ENCODE measurements at regions not wholly inside any gene's neighbourhood (a gene's known extent, or its start where the extent isn't known, plus 50 kb on each side); places are given as distances from the start of the nearest gene placed in this dataset.
"Not testable (repeated sequence)": the region's sequence is repeated elsewhere in the genome, so short reads cannot be mapped to it uniquely, and the experiment has no call there.

DNA sequence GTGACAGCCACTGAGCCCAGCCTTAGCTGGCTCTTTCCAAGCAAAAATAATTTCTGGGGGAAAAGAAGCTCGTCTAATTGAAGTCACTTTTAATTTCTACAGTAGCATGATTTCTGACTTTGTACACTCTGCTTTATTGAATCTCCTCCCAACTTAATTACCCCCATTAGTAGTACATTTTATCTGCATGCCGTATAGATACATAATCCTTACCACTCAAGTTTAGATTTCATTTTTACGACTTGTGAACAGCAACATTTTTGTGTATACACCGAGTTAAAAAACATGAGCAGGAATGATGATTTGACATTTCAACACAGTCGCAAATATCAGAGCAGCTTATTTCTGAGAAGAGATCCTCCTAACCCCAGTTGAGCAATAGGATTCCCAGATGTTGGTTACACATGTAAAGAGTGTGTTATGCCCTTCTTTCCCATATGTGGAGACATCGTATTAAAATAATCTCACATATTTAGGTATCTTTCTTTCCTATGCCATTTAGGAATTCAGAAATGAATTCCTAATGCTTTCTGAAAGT, 127.3 kb upstream of the MTHFD1L start:
- Mint-ChIP-seq H3K4me1 (no peaks in the 10 kb centered on the region), H3K27me3 (peaks cover 12% of the 10 kb centered on the region), H3K4me3 (no peak overlapping the region), H3K9me3 (no peaks in the 10 kb centered on the region), H3K27ac (peak overlapping the region in 1 of 2 donors; percentile 42)
- ATAC-seq (no peak), DNase-seq (no peak)

DNA sequence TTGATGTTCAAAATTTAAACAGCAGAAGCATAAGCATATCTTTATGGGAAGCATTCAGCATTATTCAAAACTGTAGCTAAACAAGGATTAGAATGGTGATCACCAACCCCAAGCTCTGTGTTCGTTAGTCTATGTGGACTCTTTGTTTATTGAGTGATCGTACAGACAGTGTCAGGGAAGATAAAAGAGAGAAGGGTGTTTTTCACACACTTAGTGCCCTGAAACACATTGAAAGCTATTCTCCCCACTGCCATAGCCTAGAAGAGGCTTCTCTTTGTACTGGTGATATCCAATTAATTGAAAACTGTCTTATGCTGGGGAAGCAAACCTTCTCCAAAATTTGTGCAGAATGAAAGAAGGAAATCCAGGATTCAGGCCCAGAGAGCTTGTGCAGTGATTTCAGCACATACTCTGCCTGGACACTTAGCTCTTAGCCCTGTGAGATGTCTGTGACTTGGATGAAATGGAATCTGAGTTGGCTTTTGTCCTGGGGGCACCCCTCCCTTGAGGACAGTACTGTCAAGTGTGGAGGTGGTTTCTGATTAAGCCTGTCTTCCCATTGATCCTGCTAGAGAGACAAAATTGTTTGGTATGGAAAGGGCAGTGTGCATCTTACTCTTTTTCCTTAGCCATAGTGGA, 125.7 kb upstream of the MTHFD1L start:
- H3K27ac Mint-ChIP-seq = no peak overlapping the region
- ATAC-seq = no peak
- H3K4me1 Mint-ChIP-seq = no peaks in the 10 kb centered on the region
- H3K4me3 Mint-ChIP-seq = no peak overlapping the region
- peaks cover 12% of the 10 kb centered on the region for H3K27me3 Mint-ChIP-seq
- DNase-seq = no peak
- no peaks in the 10 kb centered on the region for H3K9me3 Mint-ChIP-seq

DNA sequence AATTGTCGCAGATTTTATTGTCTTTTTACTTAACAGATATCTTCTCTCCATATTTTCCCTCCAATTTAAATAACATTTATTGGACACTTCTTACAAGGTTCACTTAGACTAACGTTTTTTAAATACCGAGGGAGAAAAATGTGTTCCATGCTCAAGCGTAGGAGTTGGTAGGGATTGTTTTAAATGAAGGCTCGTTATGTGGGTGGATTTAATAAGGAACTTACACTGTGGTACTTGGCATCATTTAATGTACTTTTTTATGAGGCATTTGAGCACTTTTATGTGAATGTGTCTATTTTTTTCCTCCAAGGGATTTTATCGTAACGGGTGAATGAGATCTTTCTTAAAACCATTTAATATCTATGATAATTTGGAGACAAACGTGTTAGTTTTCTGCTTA, 125.0 kb upstream of the MTHFD1L start:
- Mint-ChIP-seq H3K9me3 (no peaks in the 10 kb centered on the region), H3K27ac (no peak overlapping the region)
- ATAC-seq = no peak

DNA sequence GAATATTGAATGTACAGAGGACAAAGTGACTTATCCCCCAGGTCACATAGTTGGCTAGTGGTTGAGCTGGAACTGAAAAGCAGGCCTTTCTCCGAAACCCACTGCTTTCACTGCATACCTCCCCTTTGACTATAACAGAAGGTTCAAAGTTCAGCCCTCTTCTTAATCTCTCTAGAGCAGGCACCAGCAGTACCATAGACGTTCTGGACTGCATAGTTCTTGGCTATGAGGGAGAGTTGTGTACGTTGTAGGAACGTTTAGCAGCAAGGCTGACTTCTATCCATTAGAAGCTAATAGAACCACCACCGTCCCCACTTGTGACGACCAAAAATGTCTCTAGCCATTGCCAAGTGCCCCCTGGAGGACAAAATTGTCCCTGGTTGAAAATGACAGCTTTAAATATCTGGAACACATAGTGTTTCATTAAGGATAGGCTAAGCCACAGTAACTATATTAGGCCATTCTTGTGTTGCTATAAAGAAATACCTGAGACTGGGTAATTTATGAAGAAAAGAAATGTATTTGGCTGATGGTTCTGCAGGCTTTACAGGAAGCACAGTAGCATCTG, 123.8 kb upstream of the MTHFD1L start:
- ATAC-seq (no peak), DNase-seq (no peak)
- Mint-ChIP-seq H3K4me3 (no peak overlapping the region), H3K27ac (no peak overlapping the region), H3K9me3 (no peaks in the 10 kb centered on the region), H3K27me3 (peaks cover 19% of the 10 kb centered on the region), H3K4me1 (no peaks in the 10 kb centered on the region)

More for the DNA sequence above, 125.0 kb upstream of the MTHFD1L start:
- H3K4me3 Mint-ChIP-seq = no peak overlapping the region
- DNase-seq = no peak
- peaks cover 13% of the 10 kb centered on the region for H3K27me3 Mint-ChIP-seq
- H3K4me1 Mint-ChIP-seq = no peaks in the 10 kb centered on the region

DNA sequence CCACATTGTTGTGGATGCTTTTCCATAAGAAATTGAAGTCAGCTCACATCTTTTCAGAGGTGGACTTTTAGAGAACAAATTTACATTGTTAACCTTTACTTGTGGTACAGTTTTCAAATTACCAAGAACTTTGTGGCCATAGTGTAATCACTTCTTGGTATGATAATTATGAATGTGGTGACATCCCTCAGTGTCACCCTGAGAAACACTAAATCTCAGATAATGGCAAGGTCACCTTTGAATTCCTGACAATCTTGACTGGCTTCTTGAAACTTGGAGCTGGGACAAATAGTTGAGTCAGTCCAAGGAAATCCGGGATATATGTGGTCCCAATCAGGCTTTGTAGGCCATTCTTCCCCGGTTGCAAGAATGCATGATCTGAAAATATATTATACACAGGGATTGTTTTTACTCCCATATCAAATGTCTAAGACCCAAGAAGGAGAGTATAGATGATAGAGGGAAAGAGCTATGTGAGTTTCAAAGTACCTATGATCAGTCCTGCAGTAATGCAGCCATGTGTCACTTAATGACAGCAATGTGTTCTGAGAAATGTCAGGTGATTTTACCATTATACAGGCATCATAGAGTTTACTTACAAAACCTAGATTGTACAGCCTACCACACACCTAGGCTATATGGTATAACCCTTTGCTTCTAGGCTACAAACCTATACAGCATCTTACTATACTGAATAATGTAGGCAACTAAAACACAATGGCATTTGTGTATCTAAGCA, 120.8 kb upstream of the MTHFD1L start:
- H3K27me3 Mint-ChIP-seq = peaks cover 19% of the 10 kb centered on the region
- H3K9me3 Mint-ChIP-seq = no peaks in the 10 kb centered on the region
- no peak overlapping the region for H3K4me3 Mint-ChIP-seq

DNA sequence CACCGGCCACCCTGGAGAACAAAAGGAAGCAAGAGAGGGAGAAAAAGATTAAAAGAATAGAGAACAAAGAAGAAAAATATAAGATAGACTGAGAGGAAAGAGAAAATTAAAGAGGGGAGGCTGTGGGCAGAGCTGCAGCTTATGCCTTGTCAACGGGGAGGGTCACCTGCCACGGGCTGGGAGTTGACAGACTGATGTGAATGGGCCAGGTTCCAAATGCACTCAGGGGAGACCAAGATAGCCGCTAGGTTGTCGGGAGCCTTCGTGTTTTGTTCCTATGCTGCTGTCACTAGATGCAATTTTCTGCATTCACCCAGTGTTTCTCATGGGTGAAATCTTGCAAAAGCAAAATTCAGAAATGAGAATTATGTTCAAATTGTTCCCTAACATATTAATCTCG, 119.6 kb upstream of the MTHFD1L start:
- Mint-ChIP-seq H3K9me3 (no peaks in the 10 kb centered on the region), H3K27ac (no peak overlapping the region), H3K4me1 (no peaks in the 10 kb centered on the region), H3K4me3 (no peak overlapping the region), H3K27me3 (peaks cover 19% of the 10 kb centered on the region)
- DNase-seq (no peak), ATAC-seq (no peak)

More for the DNA sequence above, 120.8 kb upstream of the MTHFD1L start:
- ATAC-seq = no peak
- DNase-seq = no peak
- Mint-ChIP-seq H3K4me1 (no peaks in the 10 kb centered on the region), H3K27ac (no peak overlapping the region)

DNA sequence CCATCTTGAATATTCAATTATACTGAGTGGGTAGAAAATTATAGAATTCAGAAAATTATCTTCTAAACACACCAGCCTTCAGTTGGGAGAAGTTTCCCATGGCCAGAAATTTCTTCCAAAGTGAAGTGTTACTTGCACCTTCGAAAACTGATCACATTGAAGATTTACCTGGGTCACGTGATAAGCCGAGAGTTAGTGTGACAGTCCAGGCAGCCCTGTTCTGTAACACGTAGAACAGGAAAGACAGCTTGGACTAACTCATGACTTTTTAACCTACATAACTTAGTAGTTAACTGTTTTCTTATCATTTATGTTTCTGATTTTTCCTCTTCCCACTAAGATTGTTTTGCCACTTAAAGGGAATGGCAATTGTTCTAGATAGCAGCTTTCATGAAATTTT, 118.3 kb upstream of the MTHFD1L start:
- Mint-ChIP-seq H3K4me3 (no peak overlapping the region), H3K27me3 (peaks cover 11% of the 10 kb centered on the region), H3K4me1 (no peaks in the 10 kb centered on the region), H3K9me3 (no peaks in the 10 kb centered on the region), H3K27ac (no peak overlapping the region)
- DNase-seq (no peak), ATAC-seq (no peak)

DNA sequence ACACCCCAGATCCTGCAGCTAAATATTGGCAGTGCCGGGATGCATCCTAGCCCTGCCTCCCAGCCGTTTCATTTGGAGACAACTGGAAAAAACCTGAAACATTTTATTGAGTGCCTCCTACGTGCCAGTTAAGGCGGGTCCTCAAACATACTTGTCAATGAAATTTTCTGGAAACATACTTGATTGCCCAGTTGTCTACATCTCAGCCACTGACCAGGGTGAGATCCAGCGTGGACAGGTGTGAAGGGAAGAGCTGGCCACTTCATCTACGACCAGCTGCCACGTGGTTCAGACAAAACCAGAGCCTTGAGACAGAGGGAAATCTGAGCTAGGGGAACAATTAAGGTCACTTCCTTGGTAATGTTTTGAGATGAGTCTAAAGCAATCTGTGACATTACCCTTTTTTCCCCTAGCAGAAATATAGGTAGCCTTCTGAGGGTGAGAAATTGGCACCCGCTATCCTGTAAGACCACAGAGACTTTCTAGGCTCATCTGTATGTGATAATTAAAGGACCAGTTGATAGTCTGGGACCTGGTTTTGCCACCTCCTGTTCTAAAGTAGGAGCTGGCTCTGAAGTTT, 116.3 kb upstream of the MTHFD1L start:
- no peak overlapping the region for H3K4me3 Mint-ChIP-seq
- no peak for DNase-seq
- H3K27ac Mint-ChIP-seq = no peak overlapping the region
- H3K9me3 Mint-ChIP-seq = no peaks in the 10 kb centered on the region
- H3K4me1 Mint-ChIP-seq = no peaks in the 10 kb centered on the region
- ATAC-seq = no peak
- peaks cover 8% of the 10 kb centered on the region for H3K27me3 Mint-ChIP-seq

DNA sequence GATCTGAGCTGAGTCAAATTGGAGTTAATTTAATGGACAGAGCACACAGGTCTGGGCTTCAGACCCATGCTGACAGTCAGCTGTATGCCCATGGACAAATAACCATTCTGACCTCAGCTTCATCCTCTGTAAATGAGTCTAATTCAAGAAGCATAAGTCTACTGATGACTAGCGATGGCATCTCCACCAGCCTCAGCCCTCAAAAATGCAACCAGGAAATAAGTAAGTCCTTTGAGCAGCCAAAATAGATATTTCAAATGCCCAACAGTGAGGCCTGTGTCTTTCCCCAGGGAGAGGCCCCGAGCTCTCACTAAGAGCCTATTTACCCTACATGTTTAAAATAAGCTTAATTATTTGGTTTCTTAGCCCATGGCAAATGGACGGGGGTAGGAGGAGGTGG, 114.2 kb upstream of the MTHFD1L start:
- H3K4me3 Mint-ChIP-seq = no peak overlapping the region
- H3K27ac Mint-ChIP-seq = no peak overlapping the region
- DNase-seq = no peak
- no peaks in the 10 kb centered on the region for H3K9me3 Mint-ChIP-seq
- H3K27me3 Mint-ChIP-seq = no peaks in the 10 kb centered on the region
- no peaks in the 10 kb centered on the region for H3K4me1 Mint-ChIP-seq
- ATAC-seq = no peak

DNA sequence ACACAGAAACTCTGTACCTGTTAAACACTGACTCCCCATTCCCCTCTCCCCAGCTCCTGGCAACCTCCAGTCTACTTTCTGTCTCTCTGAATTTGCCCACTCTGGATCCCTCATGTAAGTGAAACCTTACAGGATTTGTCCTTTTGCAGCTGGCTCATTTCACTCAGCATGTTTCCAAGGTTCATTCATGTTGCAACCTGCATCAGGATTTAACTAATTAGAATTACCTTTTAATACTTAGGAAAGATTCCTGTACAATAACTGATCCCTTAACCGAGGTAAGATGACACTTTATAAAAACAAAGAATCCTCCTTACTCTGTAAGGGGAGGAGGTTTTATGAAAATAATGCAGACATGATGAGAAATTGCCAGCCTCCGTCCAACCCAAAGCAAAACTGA, 113.1 kb upstream of the MTHFD1L start:
- DNase-seq (no peak), ATAC-seq (no peak)
- H3K4me1 Mint-ChIP-seq = no peaks in the 10 kb centered on the region
- no peak overlapping the region for H3K27ac Mint-ChIP-seq
- H3K9me3 Mint-ChIP-seq = no peaks in the 10 kb centered on the region
- H3K27me3 Mint-ChIP-seq = no peaks in the 10 kb centered on the region
- no peak overlapping the region for H3K4me3 Mint-ChIP-seq

DNA sequence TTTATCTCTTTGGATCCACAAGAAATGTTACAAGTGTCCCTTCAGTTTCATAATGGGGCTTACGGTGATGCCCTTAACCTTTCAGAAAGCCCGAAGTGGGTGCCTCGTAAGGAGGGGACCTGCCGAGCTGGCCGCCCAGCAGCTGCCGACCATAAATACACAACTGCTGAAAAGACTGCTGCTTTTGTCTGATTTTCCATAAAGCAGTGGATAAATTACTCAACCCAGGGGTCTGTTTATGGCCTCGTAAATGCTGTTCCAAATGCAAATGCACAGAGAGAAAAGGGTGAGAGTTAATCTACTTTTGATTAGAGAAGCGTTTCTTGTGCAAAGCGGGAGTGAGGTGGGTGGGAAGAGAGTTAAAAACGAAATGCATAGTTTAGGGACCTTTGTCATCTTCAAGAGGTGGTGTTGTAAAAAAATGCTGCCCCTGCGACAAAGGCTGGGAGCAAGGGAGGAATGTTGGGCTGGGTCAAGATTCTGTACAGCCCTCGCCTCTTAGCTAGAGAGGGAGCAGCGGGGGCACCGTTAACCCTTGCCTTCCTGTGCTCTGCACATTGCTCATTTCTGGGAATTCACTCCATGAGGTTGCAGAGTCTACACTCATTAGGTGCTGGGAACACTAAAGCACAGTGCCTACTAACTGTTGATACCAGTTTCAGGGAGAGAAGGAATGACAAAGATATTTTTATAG, 112.0 kb upstream of the MTHFD1L start:
- Mint-ChIP-seq H3K4me3 (no peak overlapping the region), H3K27ac (no peak overlapping the region), H3K4me1 (no peaks in the 10 kb centered on the region), H3K9me3 (no peaks in the 10 kb centered on the region), H3K27me3 (no peaks in the 10 kb centered on the region)
- ATAC-seq (no peak), DNase-seq (no peak)

DNA sequence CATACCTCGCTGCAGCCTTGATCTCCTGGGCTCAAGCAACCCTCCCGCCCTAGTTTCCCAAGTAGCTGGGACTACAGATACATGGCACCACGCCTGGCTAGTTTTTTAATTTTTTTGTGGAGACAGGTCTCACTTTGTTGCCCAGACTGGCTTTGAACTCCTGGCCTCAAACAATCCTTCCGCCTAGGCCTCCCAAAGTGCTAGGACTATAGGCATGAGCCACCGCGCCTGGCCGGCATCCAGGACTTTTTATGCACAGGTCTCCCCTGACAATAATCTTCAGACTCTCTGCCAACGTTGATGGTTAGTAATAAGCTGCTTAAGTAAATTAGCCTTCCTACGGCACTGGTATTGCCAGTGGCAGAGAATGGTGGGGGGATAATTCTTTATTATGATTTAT, 110.5 kb upstream of the MTHFD1L start:
- Mint-ChIP-seq H3K27me3 (no peaks in the 10 kb centered on the region), H3K27ac (no peak overlapping the region), H3K4me3 (no peak overlapping the region), H3K9me3 (no peaks in the 10 kb centered on the region), H3K4me1 (no peaks in the 10 kb centered on the region)
- ATAC-seq = no peak
- DNase-seq = no peak

DNA sequence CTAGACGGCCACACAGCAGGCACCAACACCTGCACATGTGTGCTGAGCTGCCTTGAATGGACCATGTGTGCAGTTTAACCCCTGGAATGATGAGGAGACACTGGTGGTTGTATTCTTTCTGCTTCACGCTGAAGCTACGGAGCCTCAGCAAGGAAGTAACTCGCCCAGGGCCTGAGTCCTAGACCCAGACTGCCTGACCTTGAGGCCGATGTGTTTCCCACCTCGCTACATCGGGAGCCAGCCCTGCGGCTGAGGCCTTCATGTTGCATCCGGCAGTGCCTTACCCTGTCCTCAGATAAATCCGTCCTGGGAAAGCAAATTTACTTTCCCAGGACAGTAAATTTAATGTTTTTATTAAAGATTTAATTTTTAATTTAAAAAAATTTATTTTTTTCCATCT, 110.0 kb upstream of the MTHFD1L start:
- H3K4me3 Mint-ChIP-seq = no peak overlapping the region
- H3K27me3 Mint-ChIP-seq = no peaks in the 10 kb centered on the region
- H3K9me3 Mint-ChIP-seq = no peaks in the 10 kb centered on the region
- no peak for ATAC-seq
- DNase-seq = no peak
- no peak overlapping the region for H3K27ac Mint-ChIP-seq
- H3K4me1 Mint-ChIP-seq = no peaks in the 10 kb centered on the region

DNA sequence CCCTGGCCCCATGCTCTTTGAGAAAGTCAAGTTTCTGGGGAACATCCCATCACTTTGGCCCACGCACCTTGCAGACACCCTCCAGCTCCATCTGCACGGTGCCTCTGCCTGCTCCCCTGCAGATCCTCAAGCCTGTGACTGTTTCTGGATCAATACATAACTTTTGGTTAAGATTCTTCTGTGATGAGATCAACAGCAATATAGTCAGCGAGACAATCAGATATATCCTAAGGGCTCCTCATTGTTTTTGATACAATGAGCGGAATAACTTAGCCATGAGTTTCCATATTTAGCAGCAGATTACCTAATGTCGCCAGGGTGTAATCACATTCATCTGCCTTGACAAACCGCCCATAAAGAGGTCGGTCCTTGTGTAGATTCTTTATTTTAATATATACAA, 109.3 kb upstream of the MTHFD1L start:
- Mint-ChIP-seq H3K27ac (no peak overlapping the region), H3K9me3 (no peaks in the 10 kb centered on the region), H3K4me3 (no peak overlapping the region), H3K4me1 (no peaks in the 10 kb centered on the region), H3K27me3 (no peaks in the 10 kb centered on the region)
- ATAC-seq (no peak), DNase-seq (no peak)

DNA sequence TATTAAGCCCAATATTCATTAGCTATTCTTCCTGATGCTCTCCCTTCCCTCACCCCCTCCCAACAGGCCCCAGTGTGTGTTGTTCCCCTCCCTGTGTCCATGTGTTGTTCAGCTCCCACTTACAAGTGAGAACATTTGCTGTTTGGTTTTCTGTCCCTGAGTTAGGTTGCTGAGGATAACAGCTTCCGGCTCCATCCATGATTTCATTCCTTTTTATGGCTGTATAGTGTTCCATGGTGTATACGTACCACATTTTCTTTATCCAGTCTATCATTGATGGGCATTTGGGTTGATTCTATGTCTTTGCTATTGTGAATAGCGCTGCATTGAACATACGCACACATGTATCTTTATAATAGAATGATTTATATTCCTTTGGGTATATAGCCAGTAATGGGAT, 107.7 kb upstream of the MTHFD1L start:
- not testable (repeated sequence) for H3K27me3 Mint-ChIP-seq, H3K27ac Mint-ChIP-seq, H3K4me1 Mint-ChIP-seq, H3K9me3 Mint-ChIP-seq, ATAC-seq, DNase-seq, H3K4me3 Mint-ChIP-seq

Data from stimulated activated naive CD8-positive, alpha-beta T cell treated with anti-CD3 and anti-CD28 coated beads, Interleukin-15, amount 100 ng/mL, for 72 hours (primary cell).